Liver (tissue), 8 donors: ENCODE measurements at regions not wholly inside any gene's neighbourhood (a gene's known extent, or its start where the extent isn't known, plus 50 kb on each side); places are given as distances from the start of the nearest gene placed in this dataset.

Experiments
- DNase-seq: peaks from one replicate; pipeline ENCODE4 v3.0.0-alpha.2; 2017; ENCODE audit warnings: low spot score
- H3K27ac ChIP-seq, 2 donors: one replicate each; pipeline ENCODE4 v1.7.0; 2013; ENCODE audit warnings: inconsistent platforms in 2 of 2, low read length in 2 of 2, control low read depth in 1 of 2, low read depth in 1 of 2, mild to moderate bottlenecking in 1 of 2
- H3K27me3 ChIP-seq, 4 donors: one replicate each; pipeline versions ENCODE4 v1.6.1 to v1.7.0; 2013; ENCODE audit warnings: low read length in 3 of 4, inconsistent platforms in 1 of 4, mild to moderate bottlenecking in 1 of 4, moderate library complexity in 1 of 4; ENCODE audit not compliant: control insufficient read depth in 4 of 4, insufficient read depth in 4 of 4
- H3K36me3 ChIP-seq, 4 donors: one replicate each; pipeline versions ENCODE4 v1.6.1 to v1.7.0; 2013; ENCODE audit warnings: low read length in 3 of 4, mild to moderate bottlenecking in 3 of 4, low read depth in 1 of 4, moderate library complexity in 1 of 4; ENCODE audit not compliant: control insufficient read depth in 4 of 4, insufficient read depth in 3 of 4
- H3K4me1 ChIP-seq, 4 donors: one replicate each; pipeline versions ENCODE4 v1.6.1 to v1.7.0; 2013; ENCODE audit warnings: low read length in 3 of 4, mild to moderate bottlenecking in 3 of 4, moderate library complexity in 1 of 4; ENCODE audit not compliant: control insufficient read depth in 4 of 4, insufficient read depth in 4 of 4
- H3K4me3 ChIP-seq, 3 donors: one replicate each; pipeline versions ENCODE4 v1.6.1 to v1.7.0; 2013; ENCODE audit warnings: low read length in 3 of 3, control low read depth in 1 of 3, low read depth in 1 of 3, mild to moderate bottlenecking in 1 of 3
- H3K9ac ChIP-seq, 2 donors: one replicate each; pipeline ENCODE4 v1.7.0; 2013; ENCODE audit warnings: low read length in 2 of 2, mild to moderate bottlenecking in 2 of 2, moderate library complexity in 2 of 2, control low read depth in 1 of 2, low read depth in 1 of 2
- H3K9me3 ChIP-seq, 4 donors: one replicate each; pipeline versions ENCODE4 v1.6.1 to v1.7.0; 2013; ENCODE audit warnings: low read length in 3 of 4; ENCODE audit not compliant: control insufficient read depth in 4 of 4
- EGR1 ChIP-seq, 2 donors: IDR thresholded peaks; 2 replicates each; pipeline ENCODE4 v1.6.1; 2016 to 2018; ENCODE audit warnings: antibody characterized with exemption in 2 of 2, low read depth in 2 of 2
- FOXA1 ChIP-seq: IDR thresholded peaks from 2 replicates; pipeline ENCODE4 v1.6.1; 2016; ENCODE audit warnings: antibody characterized with exemption
- FOXA2 ChIP-seq: IDR thresholded peaks from 2 replicates; pipeline ENCODE4 v1.6.1; 2016; ENCODE audit warnings: antibody characterized with exemption
- HNF4A ChIP-seq, 2 donors: conservative IDR thresholded peaks; 2 replicates each; pipeline ENCODE4 v1.6.1; 2016; ENCODE audit warnings: antibody characterized with exemption in 2 of 2, mild to moderate bottlenecking in 2 of 2
- JUND ChIP-seq, 2 donors: IDR thresholded peaks; 2 replicates each; pipeline ENCODE4 v1.6.1; 2016; ENCODE audit warnings: antibody characterized with exemption in 2 of 2
- RAD21 ChIP-seq, 2 donors: IDR thresholded peaks; 2 replicates each; pipeline ENCODE4 v1.6.1; 2016; ENCODE audit warnings: antibody characterized with exemption in 2 of 2, mild to moderate bottlenecking in 2 of 2
- SP1 ChIP-seq: IDR thresholded peaks from 2 replicates; pipeline ENCODE4 v1.6.1; 2018; ENCODE audit warnings: antibody characterized with exemption, mild to moderate bottlenecking
- TAF1 ChIP-seq: conservative IDR thresholded peaks from 2 replicates; pipeline ENCODE4 v1.6.1; 2016; ENCODE audit warnings: antibody characterized with exemption, mild to moderate bottlenecking
- WGBS: extraction: QIAGEN DNeasy Blood & Tissue Kit; methylation state at CpG from one replicate; pipeline ENCODE4 v1.1.7; 2013; 5-methylcytosine and 5-hydroxymethylcytosine counted together
- TF ChIP-seq, protein P1 (sequence below): IDR thresholded peaks from 2 replicates; pipeline ENCODE4 v1.6.1; 2016; ENCODE audit warnings: antibody characterized with exemption, mild to moderate bottlenecking
- TF ChIP-seq, protein P2 (sequence below): fragments of 150-350 bp; IDR thresholded peaks from 2 replicates; pipeline ENCODE4 v1.5.1; 2017; ENCODE audit warnings: improper control_type of control experiment, low read depth, low read length; ENCODE audit not compliant: missing input control
- TF ChIP-seq, protein P3 (sequence below): IDR thresholded peaks from 2 replicates; pipeline ENCODE4 v1.6.1; 2016; ENCODE audit warnings: antibody characterized with exemption
- TF ChIP-seq, protein P4 (sequence below): IDR thresholded peaks from 2 replicates; pipeline ENCODE4 v1.6.1; 2016; ENCODE audit warnings: antibody characterized with exemption
- TF ChIP-seq, protein P5 (sequence below): IDR thresholded peaks from 2 replicates; pipeline ENCODE4 v1.6.1; 2016; ENCODE audit warnings: antibody characterized with exemption
- donor health status: healthy.
- donor health status: healthy.
- donor health status: healthy.
- donor health status: healthy.
- donor health status: healthy.

DNA sequence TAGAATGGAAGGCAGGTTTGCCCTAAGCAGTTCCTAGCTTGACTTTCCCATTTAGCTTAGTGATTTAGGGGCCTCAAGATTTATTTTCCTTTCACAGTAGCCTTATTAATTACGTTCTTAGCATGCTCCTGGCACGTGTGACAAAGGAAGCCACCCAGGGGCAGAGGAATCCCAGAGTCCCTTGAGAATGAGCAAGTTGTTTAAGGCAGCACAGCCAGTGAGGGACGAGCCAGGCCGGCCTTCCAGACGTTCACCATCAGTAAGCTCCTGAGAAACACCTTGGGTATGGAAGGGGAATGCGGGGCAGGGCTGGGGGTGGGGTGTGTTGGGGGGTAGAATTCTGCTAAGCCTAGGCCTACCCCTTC is 76.3 kb downstream of the SOWAHC start:
- H3K9me3 ChIP-seq, result no peaks in the 10 kb centered on the region
- TF ChIP-seq, protein P1, sequence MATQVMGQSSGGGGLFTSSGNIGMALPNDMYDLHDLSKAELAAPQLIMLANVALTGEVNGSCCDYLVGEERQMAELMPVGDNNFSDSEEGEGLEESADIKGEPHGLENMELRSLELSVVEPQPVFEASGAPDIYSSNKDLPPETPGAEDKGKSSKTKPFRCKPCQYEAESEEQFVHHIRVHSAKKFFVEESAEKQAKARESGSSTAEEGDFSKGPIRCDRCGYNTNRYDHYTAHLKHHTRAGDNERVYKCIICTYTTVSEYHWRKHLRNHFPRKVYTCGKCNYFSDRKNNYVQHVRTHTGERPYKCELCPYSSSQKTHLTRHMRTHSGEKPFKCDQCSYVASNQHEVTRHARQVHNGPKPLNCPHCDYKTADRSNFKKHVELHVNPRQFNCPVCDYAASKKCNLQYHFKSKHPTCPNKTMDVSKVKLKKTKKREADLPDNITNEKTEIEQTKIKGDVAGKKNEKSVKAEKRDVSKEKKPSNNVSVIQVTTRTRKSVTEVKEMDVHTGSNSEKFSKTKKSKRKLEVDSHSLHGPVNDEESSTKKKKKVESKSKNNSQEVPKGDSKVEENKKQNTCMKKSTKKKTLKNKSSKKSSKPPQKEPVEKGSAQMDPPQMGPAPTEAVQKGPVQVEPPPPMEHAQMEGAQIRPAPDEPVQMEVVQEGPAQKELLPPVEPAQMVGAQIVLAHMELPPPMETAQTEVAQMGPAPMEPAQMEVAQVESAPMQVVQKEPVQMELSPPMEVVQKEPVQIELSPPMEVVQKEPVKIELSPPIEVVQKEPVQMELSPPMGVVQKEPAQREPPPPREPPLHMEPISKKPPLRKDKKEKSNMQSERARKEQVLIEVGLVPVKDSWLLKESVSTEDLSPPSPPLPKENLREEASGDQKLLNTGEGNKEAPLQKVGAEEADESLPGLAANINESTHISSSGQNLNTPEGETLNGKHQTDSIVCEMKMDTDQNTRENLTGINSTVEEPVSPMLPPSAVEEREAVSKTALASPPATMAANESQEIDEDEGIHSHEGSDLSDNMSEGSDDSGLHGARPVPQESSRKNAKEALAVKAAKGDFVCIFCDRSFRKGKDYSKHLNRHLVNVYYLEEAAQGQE, result no peak
- TF ChIP-seq JUND (IDR thresholded peaks at IDR 0.05) (no peak), EGR1 (IDR thresholded peaks at IDR 0.05; ENCODE audit: low read depth in 2 of 2) (no peak)
- TF ChIP-seq, protein P2, sequence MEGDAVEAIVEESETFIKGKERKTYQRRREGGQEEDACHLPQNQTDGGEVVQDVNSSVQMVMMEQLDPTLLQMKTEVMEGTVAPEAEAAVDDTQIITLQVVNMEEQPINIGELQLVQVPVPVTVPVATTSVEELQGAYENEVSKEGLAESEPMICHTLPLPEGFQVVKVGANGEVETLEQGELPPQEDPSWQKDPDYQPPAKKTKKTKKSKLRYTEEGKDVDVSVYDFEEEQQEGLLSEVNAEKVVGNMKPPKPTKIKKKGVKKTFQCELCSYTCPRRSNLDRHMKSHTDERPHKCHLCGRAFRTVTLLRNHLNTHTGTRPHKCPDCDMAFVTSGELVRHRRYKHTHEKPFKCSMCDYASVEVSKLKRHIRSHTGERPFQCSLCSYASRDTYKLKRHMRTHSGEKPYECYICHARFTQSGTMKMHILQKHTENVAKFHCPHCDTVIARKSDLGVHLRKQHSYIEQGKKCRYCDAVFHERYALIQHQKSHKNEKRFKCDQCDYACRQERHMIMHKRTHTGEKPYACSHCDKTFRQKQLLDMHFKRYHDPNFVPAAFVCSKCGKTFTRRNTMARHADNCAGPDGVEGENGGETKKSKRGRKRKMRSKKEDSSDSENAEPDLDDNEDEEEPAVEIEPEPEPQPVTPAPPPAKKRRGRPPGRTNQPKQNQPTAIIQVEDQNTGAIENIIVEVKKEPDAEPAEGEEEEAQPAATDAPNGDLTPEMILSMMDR, result no peak
- TF ChIP-seq, protein P3, sequence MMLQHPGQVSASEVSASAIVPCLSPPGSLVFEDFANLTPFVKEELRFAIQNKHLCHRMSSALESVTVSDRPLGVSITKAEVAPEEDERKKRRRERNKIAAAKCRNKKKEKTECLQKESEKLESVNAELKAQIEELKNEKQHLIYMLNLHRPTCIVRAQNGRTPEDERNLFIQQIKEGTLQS, result no peak
- TF ChIP-seq, protein P4, sequence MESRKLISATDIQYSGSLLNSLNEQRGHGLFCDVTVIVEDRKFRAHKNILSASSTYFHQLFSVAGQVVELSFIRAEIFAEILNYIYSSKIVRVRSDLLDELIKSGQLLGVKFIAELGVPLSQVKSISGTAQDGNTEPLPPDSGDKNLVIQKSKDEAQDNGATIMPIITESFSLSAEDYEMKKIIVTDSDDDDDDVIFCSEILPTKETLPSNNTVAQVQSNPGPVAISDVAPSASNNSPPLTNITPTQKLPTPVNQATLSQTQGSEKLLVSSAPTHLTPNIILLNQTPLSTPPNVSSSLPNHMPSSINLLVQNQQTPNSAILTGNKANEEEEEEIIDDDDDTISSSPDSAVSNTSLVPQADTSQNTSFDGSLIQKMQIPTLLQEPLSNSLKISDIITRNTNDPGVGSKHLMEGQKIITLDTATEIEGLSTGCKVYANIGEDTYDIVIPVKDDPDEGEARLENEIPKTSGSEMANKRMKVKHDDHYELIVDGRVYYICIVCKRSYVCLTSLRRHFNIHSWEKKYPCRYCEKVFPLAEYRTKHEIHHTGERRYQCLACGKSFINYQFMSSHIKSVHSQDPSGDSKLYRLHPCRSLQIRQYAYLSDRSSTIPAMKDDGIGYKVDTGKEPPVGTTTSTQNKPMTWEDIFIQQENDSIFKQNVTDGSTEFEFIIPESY, result no peak
- H3K36me3 ChIP-seq, result no peaks in the 10 kb centered on the region
- no peaks in the 10 kb centered on the region for H3K27me3 ChIP-seq
- peaks cover 6 to 26% (median 19%) of the 10 kb centered on the region in 4 donors for H3K4me1 ChIP-seq
- no peak for DNase-seq
- no peak overlapping the region for H3K4me3 ChIP-seq
- H3K9ac ChIP-seq, result no peak overlapping the region
- H3K27ac ChIP-seq, result peak overlapping the region; percentile 91 to 93
- WGBS, result 40% methylated on average over 6 of the region's 6 CpGs

DNA sequence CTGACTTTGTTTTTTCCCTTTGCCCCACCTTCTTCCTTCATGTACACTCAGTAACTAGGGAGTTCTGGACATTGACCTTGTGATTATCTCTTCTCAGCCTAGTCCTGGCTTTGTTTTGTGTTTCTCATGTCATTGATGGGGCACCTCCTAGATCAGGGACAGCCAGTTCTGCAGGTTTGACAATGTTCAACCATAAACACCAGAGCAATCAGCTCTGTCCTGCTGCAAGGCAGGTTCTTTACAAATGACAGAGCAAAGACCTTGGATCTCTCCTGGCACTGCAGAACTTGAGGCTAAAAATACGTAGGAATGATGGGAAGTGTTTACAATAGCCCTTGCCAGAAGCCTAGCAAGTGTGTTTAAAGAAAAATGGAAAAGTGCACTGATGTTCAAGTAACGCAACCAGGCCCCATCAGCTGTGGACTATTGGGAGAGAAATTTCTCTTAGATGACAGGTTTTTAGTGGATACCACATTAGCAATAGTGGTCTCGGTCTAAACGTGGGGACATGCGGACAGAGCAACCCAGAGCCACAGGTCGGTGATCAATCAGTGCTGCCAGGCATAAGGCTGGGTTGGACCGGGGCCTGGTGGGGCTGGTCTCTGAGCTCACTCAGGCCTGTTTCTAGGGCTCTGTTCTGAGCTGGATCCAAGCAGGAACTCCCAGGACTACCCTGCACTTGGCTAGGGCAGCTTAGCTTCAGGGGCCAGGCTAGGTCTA is 76.8 kb downstream of the SOWAHC start:
- 16% methylated on average over 7 of the region's 7 CpGs for WGBS
- Histone ChIP-seq H3K4me1 (peaks cover 6 to 26% (median 19%) of the 10 kb centered on the region in 4 donors), H3K9me3 (no peaks in the 10 kb centered on the region), H3K27me3 (no peaks in the 10 kb centered on the region), H3K36me3 (no peaks in the 10 kb centered on the region), H3K9ac (peak overlapping the region in 1 of 2 donors; percentile 63), H3K4me3 (no peak overlapping the region), H3K27ac (peak overlapping the region; percentile 91 to 93)
- DNase-seq, result no peak
- peak; percentile 36 to 51 for TF ChIP-seq RAD21 (IDR thresholded peaks at IDR 0.05)
- peak; percentile 80 for TF ChIP-seq FOXA2
- TF ChIP-seq, protein P1, result peak; percentile 84
- TF ChIP-seq HNF4A (conservative IDR thresholded peaks at IDR 0.05), result peak; percentile 76 to 84
- TF ChIP-seq, protein P2, result no peak
- TF ChIP-seq SP1, result peak; percentile 90
- no peak for TF ChIP-seq EGR1 (IDR thresholded peaks at IDR 0.05; ENCODE audit: low read depth in 2 of 2)
- TF ChIP-seq, protein P5, sequence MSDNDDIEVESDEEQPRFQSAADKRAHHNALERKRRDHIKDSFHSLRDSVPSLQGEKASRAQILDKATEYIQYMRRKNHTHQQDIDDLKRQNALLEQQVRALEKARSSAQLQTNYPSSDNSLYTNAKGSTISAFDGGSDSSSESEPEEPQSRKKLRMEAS, result peak; percentile 54
- peak; percentile 68 for TF ChIP-seq FOXA1
- TF ChIP-seq, protein P4, result peak; percentile 74
- TF ChIP-seq TAF1, result peak; percentile 96
